NCI-H526 (cell line): ENCODE measurements at regions not wholly inside any gene's neighbourhood (a gene's known extent, or its start where the extent isn't known, plus 50 kb on each side); places are given as distances from the start of the nearest gene placed in this dataset.

Experiments used
- DNase-seq, 2 experiments: peaks; one replicate each; lab custom pipeline; 2025; lab: John Stamatoyannopoulos, UW

- no peak for DNase-seq
Measured at GRCh38 chr2:59985923-59986322, 567.5 kb downstream of the BCL11A start.

GRCh38 chr2:59974051-59974766, 579.2 kb downstream of the BCL11A start:
- DNase-seq = no peak

- no peak for DNase-seq
Measured at GRCh38 chr2:59969161-59969560, 584.3 kb downstream of the BCL11A start.

- DNase-seq = no peak
Measured at GRCh38 chr2:59968441-59968840, 585.0 kb downstream of the BCL11A start.

DNA sequence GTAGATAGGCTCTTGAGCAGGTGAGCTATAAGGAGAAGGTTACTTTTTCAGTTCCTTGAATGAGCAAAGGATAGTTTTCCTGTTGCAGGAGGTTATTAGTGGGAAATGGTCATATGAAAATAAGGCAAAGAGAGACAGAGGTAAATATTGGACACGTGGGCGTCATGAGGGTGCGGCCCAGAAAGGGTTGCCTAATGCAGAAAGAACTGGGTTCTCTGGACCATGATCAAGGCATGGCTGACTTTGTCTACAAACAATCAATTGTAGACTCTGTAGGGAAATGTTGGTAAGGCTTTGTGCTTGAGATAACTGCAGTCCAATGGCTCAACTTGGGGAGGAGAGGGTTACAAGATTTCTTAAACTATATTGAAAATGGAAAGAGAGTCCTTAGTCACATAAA, 585.8 kb downstream of the BCL11A start:
- DNase-seq = no peak

DNA sequence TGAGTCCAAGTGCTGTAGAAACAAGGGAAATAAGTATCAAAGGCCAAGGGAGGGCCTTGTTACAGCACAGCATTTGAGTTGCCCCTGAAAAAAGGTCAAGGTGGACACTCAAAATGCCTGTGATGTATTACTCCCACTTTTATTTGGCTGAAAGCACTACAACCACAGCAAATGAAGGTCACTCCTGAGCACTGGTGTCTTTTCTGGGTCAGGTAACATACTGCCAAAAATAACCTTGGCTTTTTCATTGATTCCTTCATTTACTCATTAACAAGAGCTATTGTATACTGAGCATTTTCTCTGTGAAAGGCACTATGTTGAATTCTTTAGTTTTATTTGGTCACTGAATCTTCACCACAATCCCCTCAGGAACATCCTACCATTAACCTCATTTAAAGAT, 590.3 kb downstream of the BCL11A start:
- DNase-seq = no peak

DNA sequence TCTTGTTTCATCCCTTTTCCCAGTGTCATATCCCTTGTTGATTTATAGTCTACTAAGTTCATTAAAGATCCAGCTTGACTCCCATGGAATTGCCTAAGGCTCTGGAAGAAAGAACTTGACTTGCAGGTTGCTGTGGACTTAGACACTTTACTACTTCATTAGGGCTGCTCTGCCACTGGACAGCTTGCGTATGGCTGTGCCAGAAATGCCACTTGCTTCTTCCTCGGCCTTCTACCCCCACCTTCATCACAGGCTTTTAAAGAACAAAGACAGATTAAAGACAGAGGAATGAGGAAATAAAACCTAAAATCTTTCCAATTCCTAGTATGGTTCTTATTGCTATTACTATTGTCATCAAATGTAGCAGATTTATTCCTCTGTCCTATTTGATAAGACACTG, 591.7 kb downstream of the BCL11A start:
- no peak for DNase-seq

- no peak for DNase-seq
Measured at GRCh38 chr2:59959944-59960343, 593.5 kb downstream of the BCL11A start.

- no peak for DNase-seq
Measured at GRCh38 chr2:59957504-59957903, 596.0 kb downstream of the BCL11A start.

GRCh38 chr2:59956981-59957380, 596.5 kb downstream of the BCL11A start:
- DNase-seq = no peak

- no peak for DNase-seq
Measured at GRCh38 chr2:59947917-59948541, 605.4 kb downstream of the BCL11A start.

GRCh38 chr2:59947209-59947608, 606.2 kb downstream of the BCL11A start:
- no peak for DNase-seq

DNA sequence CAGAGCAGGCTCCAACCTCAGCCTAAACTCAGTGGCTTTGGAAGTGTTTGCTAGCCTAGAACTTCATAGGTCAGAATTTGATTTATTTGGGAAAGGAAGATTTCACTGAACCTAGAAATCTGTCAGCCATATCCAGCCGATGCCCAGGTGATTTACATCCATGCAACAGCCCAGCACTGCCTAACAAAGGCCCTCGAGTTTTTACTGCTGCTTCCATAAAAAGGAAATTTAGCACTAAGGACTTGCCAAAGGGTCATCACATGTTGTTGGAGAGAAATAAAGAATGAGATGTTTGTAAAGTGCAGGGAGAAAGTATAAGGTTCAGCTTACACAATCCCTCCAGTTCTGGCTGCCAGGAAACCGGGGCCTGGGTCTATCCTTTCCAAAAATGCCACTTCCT, 614.2 kb downstream of the BCL11A start:
- DNase-seq = no peak

- DNase-seq = no peak
Measured at GRCh38 chr2:59938181-59938580, 615.3 kb downstream of the BCL11A start.

GRCh38 chr2:59936048-59936447, 617.4 kb downstream of the BCL11A start:
- DNase-seq = peak in 1 of 2 experiments; percentile 11

GRCh38 chr2:59935005-59935404, 618.4 kb downstream of the BCL11A start:
- DNase-seq = peak in 1 of 2 experiments; percentile 6

GRCh38 chr2:59933948-59934347, 619.5 kb downstream of the BCL11A start:
- DNase-seq = no peak

DNA sequence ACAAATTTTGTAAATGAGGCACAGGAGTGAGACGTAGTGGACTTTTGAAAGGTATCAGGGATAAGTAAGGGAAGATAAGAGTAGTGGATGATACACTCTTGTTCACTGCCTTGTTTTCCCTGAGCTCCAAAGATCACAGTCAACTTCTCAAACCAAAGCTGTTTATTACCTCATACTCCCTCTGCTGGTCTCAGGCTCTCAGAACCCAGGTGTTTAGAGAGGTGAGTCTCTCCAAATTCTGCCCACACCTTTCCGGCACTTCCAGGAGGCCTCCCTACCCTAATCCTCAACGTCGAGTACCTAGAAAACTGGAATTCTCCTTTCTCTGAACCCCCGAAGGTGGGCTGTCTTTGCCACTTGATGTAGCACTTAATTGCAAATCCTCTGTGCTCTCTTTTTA, 621.1 kb downstream of the BCL11A start:
- peak in 1 of 2 experiments; percentile 25 for DNase-seq

- no peak for DNase-seq
Measured at GRCh38 chr2:59930430-59930829, 623.0 kb downstream of the BCL11A start.

- DNase-seq = no peak
Measured at GRCh38 chr2:59926731-59927130, 626.7 kb downstream of the BCL11A start.

DNA sequence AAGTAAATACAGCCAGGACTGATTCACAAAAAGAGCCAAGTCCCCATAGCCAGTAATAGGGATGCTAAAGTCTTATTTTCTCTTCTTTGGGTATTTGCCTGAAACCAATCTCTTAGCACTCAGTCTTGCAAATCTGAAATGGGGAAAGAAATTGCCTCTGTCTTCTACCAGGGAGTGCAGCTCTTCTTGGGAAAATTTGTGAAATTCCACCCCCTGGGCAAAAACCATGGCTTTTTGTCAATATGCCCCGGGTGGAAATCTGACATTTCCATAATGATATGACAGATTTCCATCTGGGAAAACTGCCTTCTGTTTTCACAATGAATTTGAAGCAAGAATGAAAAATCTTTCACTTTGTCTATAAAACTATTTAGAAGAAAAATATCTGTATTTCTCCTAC, 628.1 kb downstream of the BCL11A start:
- DNase-seq = no peak

DNA sequence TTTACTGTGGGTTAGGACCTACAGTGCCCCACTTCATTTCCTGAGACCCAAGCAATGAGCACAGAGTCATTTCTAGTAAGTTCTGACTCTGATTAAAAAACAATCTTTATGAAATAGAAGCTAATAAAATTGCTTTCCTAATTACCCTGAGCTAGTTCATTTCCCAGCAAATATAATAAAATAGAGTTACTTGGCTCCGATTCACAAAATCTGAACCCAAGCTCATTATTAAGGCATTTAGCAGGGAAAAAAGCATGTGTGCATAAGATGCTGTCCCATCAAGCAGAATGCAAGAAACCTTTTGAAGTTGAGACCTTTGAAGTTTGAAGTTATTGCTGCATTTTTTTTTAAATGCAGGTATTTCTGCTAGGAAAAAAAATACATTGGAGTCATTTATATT, 629.1 kb downstream of the BCL11A start:
- no peak for DNase-seq

GRCh38 chr2:59922450-59922849, 631.0 kb downstream of the BCL11A start:
- no peak for DNase-seq

DNA sequence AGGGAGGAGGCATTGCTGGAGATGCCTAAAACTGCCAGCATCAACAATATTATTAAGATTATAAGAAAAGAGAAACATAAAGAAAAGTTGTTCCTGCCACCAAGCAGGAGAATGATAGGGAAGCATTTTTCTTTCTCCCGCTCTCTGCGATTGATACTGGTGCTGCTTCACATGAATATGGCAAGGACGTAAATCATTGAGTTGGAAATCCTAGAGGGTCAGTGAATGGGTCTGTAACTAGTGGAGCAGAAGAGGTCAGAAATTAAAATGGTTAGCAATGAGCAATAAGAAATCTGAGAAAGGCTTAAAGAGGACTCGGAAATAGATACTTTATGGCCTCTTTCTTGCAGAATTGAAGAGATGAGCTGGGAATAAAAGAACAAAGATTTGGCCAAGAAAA, 631.7 kb downstream of the BCL11A start:
- no peak for DNase-seq
